ENCODE measurements at regions not wholly inside any gene's neighbourhood (a gene's known extent, or its start where the extent isn't known, plus 50 kb on each side); places are given as distances from the start of the nearest gene placed in this dataset.

- TF ChIP-seq EZH2phosphoT487 (IDR thresholded peaks at IDR 0.05; ENCODE audit: borderline replicate concordance) = no peak
- no peak for TF ChIP-seq ATF3 (IDR thresholded peaks at IDR 0.05)
Observed at GRCh38 chr13:64457976-64458375, 2772.2 kb downstream of the PCDH9 start.

All from HCT116 (cell line).